Uterus (tissue), 3 donors: ENCODE measurements at regions not wholly inside any gene's neighbourhood (a gene's known extent, or its start where the extent isn't known, plus 50 kb on each side); places are given as distances from the start of the nearest gene placed in this dataset.

ENCODE experiments used
- DNase-seq, 2 donors: peaks; one replicate each; pipeline ENCODE4 v3.0.0-alpha.2; 2019 to 2020
- H3K27ac ChIP-seq, 2 donors: fragments of 200-600 bp; sonication (generic); 1 replicate in 1 of 2; 2 replicates in 1 of 2; pipeline ENCODE4 v1.5.1; 2016 to 2018
- H3K27me3 ChIP-seq, 2 donors: fragments of 200-600 bp; sonication (generic); one replicate each; pipeline ENCODE4 v1.5.1; 2018 to 2019; ENCODE audit warnings: control low read depth in 1 of 2
- H3K36me3 ChIP-seq, 2 donors: fragments of 200-600 bp; sonication (generic); one replicate each; pipeline ENCODE4 v1.5.1; 2019; ENCODE audit warnings: control low read depth in 1 of 2
- H3K4me1 ChIP-seq, 2 donors: fragments of 200-600 bp; sonication (generic); one replicate each; pipeline ENCODE4 v1.5.1; 2018 to 2019; ENCODE audit warnings: control low read depth in 1 of 2
- H3K4me3 ChIP-seq, 2 donors: fragments of 200-600 bp; sonication (generic); 1 replicate in 1 of 2; 2 replicates in 1 of 2; pipeline ENCODE4 v1.5.1; 2018 to 2019; ENCODE audit warnings: mild to moderate bottlenecking in 1 of 2
- H3K9me3 ChIP-seq, 2 donors: fragments of 200-600 bp; sonication (generic); one replicate each; pipeline ENCODE4 v1.5.1; 2019; ENCODE audit warnings: control low read depth in 1 of 2
- CTCF ChIP-seq, 4 experiments: fragments of 200-600 bp in 2 of 4; fragments of 450-650 bp in 2 of 4; sonication (generic) in 2 of 4; IDR thresholded peaks; one replicate each; pipeline ENCODE4 v1.5.1; 2016 to 2019; ENCODE audit warnings: antibody characterized with exemption in 4 of 4, mild to moderate bottlenecking in 2 of 4, moderate library complexity in 1 of 4
- POLR2A ChIP-seq, 2 donors: fragments of 450-650 bp; IDR thresholded peaks; one replicate each; pipeline ENCODE4 v1.6.1; 2016; ENCODE audit warnings: antibody characterized with exemption in 2 of 2, mild to moderate bottlenecking in 1 of 2, moderate library complexity in 1 of 2
- intact Hi-C: fragments of 100-400 bp; cut with DNase I; formaldehyde crosslinking; loops from one replicate; pipeline ENCODE4 v1.15.1; 2023; ENCODE audit warnings: low total_unique reads
- donor health status: DM: yes; HTN: yes; CAD: no.

GRCh38 chr1:25110485-25110884 is 121.8 kb downstream of the SYF2 start:
- no peaks in the 10 kb centered on the region for H3K36me3 ChIP-seq
- H3K27ac ChIP-seq, result no peak overlapping the region
- intact Hi-C loops, result no loop called here
- DNase-seq, result no peak
- H3K9me3 ChIP-seq, result no peaks in the 10 kb centered on the region
- no peak overlapping the region for H3K4me3 ChIP-seq
- TF ChIP-seq CTCF (IDR thresholded peaks at IDR 0.05) (no peak), POLR2A (IDR thresholded peaks at IDR 0.05) (no peak)
- no peaks in the 10 kb centered on the region for H3K4me1 ChIP-seq
- H3K27me3 ChIP-seq, result no peaks in the 10 kb centered on the region

GRCh38 chr1:25110036-25110435 is 122.3 kb downstream of the SYF2 start:
- TF ChIP-seq CTCF (IDR thresholded peaks at IDR 0.05) (no peak), POLR2A (IDR thresholded peaks at IDR 0.05) (no peak)
- no peak for DNase-seq
- H3K4me1 ChIP-seq, result no peaks in the 10 kb centered on the region
- H3K27ac ChIP-seq, result no peak overlapping the region
- H3K4me3 ChIP-seq, result no peak overlapping the region
- no peaks in the 10 kb centered on the region for H3K9me3 ChIP-seq
- H3K36me3 ChIP-seq, result no peaks in the 10 kb centered on the region
- intact Hi-C loops, result no loop called here
- H3K27me3 ChIP-seq, result no peaks in the 10 kb centered on the region

- no peaks in the 10 kb centered on the region for H3K9me3 ChIP-seq
- H3K36me3 ChIP-seq, result no peaks in the 10 kb centered on the region
- no peak overlapping the region for H3K4me3 ChIP-seq
- intact Hi-C loops, result no loop called here
- H3K4me1 ChIP-seq, result no peaks in the 10 kb centered on the region
- no peak for DNase-seq
- H3K27me3 ChIP-seq, result no peaks in the 10 kb centered on the region
- no peak for TF ChIP-seq CTCF (IDR thresholded peaks at IDR 0.05)
- no peak for TF ChIP-seq POLR2A (IDR thresholded peaks at IDR 0.05)
- no peak overlapping the region for H3K27ac ChIP-seq
Measured at GRCh38 chr1:25109531-25109951, 122.8 kb downstream of the SYF2 start.

GRCh38 chr1:25107643-25108010 is 124.7 kb downstream of the SYF2 start:
- no peaks in the 10 kb centered on the region for H3K36me3 ChIP-seq
- no peak overlapping the region for H3K27ac ChIP-seq
- H3K4me1 ChIP-seq, result no peaks in the 10 kb centered on the region
- no peak for DNase-seq
- H3K4me3 ChIP-seq, result no peak overlapping the region
- intact Hi-C loops, result no loop called here
- H3K27me3 ChIP-seq, result no peaks in the 10 kb centered on the region
- H3K9me3 ChIP-seq, result no peaks in the 10 kb centered on the region
- no peak for TF ChIP-seq CTCF (IDR thresholded peaks at IDR 0.05)
- TF ChIP-seq POLR2A (IDR thresholded peaks at IDR 0.05), result no peak

GRCh38 chr1:25106976-25107642 is 125.2 kb downstream of the SYF2 start:
- intact Hi-C loops, result no loop called here
- H3K27me3 ChIP-seq, result no peaks in the 10 kb centered on the region
- H3K27ac ChIP-seq, result no peak overlapping the region
- H3K36me3 ChIP-seq, result no peaks in the 10 kb centered on the region
- H3K4me3 ChIP-seq, result no peak overlapping the region
- DNase-seq, result no peak
- TF ChIP-seq POLR2A (IDR thresholded peaks at IDR 0.05) (no peak), CTCF (IDR thresholded peaks at IDR 0.05) (no peak)
- no peaks in the 10 kb centered on the region for H3K4me1 ChIP-seq
- H3K9me3 ChIP-seq, result no peaks in the 10 kb centered on the region
